ENCODE measurements at regions not wholly inside any gene's neighbourhood (a gene's known extent, or its start where the extent isn't known, plus 50 kb on each side); places are given as distances from the start of the nearest gene placed in this dataset.
A peak's percentile ranks its signal among the peaks of the same experiment; 100 is the strongest.
"Not testable (repeated sequence)": the region's sequence is repeated elsewhere in the genome, so short reads cannot be mapped to it uniquely, and the experiment has no call there.

DNA sequence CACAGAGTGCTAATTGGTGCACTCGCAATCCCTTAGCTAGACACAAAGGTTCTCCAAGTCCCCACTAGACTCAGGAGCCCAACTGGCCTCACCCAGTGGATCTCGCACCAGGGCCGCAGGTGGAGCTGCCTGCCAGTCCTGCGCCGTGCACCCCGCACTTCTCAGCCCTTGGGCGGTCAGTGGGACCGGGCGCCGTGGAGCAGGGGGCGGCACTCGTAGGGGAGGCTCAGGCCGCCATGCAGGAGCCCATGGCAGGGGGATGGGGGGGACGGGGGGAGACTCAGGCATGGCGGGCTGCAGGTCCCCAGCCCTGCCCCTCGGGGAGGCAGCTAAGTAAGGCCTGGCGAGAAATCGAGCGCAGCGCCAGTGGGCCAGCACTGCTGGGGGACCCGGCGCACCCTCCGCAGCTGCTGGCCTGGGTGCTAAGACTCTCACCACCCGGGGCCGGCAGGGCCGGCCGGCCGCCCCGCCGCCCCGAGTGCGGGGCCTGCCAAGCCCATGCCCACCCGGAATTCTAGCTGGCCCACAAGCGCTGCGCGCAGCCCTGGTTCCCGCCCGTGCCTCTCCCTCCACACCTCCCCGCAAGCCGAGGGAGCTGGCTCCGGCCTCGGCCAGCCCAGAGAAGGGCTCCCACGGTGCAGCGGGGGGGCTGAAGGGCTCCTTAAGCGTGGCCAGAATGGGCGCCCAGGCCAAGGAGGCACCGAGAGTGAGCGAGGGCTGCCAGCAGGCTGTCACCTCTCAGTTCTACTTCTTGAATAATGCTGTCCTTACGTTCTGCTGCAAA is 258.2 kb downstream of the GALC start:
- not testable (repeated sequence) for DNase-seq (ENCODE audit: low read depth in 4 of 4, low spot score in 2 of 4)

DNA sequence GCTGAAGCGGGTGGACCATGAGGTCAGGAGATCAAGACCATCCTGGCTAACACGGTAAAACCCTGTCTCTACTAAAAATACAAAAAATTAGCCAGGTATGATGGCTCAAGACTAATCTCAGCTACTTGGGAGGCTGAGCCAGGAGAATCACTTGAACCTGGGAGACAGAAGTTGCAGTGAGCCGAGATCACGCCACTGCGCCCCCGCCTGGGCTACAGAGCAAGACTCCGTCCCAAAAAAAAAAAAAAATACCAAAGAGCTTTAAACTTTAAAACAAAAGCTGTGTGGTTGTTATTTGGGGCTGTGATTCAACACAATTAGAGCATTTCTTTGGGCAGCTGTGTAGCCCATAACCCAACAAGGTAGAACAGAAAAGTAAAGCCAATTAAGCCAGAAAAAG is 259.9 kb downstream of the GALC start:
- not testable (repeated sequence) for DNase-seq (ENCODE audit: low read depth in 4 of 4, low spot score in 2 of 4)

DNA sequence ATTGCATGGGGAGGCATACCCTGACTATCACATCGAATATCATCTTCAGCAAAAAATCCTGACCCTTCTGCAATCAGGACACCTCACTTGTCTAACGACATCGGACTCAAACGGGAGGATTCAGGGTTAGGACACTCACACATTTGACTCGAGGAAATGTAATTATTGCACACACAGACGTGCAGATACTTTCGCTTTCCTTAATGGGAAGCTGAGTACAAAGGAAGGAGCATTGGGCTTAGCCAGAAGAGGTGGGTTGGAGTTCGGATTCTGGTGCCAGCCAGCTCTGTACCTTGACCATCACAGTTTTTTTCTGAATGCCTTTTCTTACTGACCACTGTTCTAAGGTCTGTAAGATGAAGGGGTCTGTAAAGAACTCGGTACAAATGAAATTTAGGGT is 260.4 kb downstream of the GALC start:
- DNase-seq (ENCODE audit: low read depth in 4 of 4, low spot score in 2 of 4): no peak

DNA sequence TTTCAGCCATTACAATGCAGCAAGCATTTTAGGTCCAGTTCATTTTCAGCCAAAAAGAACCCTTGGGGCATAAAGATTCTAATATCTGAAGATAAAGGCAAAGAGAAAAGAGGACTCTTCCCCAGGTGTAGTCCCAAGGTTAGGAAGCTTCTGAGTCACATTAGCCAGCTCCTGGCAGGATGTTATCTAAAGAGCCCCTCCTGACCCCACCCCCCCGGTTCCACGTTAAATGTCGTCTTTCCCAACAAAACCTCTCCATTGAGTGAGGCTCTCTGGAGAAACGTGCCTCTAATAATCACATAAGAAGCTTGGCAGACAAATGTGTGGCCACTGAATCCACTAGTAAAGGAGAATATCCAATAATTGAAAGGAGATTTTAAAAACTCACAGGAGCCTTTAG is 267.7 kb downstream of the GALC start:
- DNase-seq (ENCODE audit: low read depth in 4 of 4, low spot score in 2 of 4): no peak

DNA sequence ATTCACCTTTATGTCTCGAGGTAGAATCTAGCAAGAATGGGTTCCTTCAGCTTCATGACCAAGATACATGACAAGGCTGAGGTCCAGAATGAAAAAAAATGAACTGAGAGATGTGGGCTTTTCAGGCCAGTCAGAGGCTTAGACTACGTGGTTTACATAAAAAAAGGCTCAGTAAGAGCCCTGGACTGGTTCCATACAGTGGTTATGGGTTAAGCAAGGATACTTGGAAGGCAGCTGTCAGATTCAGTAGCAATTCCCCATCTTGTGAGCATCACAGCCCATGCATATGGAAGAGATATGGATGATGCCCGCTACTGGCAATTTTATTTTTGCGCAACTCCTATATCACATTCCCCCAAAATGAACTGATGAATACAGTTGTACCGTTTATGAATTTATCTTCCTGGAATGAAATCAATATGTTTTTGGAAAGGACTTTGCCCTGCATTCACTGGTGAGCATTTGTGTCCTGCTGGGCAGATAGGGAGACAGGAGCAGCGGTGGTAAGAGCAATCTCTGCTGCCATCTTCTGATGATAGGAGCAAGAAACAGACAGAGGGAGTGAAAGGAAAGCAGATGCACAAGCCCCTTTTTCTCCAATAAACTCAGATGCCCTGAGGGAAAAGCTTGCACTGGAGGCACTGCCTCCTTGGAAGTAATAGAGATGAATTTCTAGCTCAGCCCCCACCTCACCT is 280.4 kb downstream of the GALC start:
- no peak for DNase-seq (ENCODE audit: low read depth in 4 of 4, low spot score in 2 of 4)

DNA sequence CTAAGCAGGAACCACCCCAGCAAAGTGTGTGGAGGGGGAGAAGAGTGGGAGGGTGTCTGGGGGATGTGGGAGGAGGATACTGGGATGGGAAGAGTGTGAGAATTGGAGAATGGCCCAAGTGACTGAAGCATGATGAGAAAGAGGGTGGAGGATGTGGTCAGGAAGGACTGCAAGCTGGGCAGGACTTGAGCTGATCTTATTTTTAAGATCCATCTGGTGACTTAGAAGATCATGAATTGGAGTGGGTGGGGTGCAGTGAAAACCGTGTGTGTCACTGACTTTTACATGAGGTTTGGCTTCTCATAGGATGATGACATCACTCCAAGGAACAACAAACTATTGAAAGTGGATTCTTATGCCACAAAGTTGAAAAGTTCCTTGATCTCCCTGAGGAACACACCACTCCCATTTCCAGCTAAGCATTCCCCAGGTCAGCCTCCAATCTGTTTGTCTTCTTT is 287.5 kb downstream of the GALC start:
- DNase-seq (ENCODE audit: low read depth in 4 of 4, low spot score in 2 of 4): no peak

DNA sequence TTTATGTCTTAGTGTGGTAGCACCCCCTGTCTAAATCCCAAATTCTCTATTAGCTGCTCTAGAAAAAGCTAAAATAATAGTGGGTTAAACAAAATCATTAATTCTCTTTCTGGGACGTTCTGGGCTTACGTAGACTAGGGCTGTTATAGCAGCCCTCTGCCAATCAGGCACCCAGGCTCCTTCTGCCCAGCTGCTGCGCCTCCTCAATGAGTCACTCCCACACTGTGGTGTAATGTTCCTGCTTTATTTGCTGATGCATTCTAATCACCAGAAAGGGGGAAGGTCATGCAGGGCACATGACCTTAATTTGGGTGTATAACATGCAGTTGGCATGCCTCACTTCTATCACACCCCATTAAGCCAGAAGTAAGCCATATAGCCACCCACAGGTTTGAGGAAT is 294.5 kb downstream of the GALC start:
- DNase-seq (ENCODE audit: low read depth in 4 of 4, low spot score in 2 of 4): no peak

DNA sequence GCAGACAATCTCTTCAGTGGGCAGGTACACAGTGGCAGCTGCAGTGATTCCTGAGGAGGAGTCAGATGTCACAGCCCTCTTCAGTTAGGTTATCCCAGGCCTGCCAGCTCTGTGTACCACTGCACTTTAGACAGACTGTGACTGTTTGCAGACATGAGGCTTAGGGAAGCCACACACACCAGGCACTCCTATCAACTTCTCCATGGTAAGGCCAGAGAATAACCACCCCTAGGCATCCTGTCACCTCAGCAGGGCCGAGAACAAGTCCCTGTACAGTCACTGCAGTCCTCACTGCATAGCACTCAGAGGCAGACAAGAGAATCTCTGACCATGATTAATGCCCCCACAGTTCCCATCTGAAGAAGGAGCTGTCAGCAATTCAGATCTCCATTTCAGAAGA is 296.5 kb downstream of the GALC start:
- DNase-seq (ENCODE audit: low read depth in 4 of 4, low spot score in 2 of 4): no peak

DNA sequence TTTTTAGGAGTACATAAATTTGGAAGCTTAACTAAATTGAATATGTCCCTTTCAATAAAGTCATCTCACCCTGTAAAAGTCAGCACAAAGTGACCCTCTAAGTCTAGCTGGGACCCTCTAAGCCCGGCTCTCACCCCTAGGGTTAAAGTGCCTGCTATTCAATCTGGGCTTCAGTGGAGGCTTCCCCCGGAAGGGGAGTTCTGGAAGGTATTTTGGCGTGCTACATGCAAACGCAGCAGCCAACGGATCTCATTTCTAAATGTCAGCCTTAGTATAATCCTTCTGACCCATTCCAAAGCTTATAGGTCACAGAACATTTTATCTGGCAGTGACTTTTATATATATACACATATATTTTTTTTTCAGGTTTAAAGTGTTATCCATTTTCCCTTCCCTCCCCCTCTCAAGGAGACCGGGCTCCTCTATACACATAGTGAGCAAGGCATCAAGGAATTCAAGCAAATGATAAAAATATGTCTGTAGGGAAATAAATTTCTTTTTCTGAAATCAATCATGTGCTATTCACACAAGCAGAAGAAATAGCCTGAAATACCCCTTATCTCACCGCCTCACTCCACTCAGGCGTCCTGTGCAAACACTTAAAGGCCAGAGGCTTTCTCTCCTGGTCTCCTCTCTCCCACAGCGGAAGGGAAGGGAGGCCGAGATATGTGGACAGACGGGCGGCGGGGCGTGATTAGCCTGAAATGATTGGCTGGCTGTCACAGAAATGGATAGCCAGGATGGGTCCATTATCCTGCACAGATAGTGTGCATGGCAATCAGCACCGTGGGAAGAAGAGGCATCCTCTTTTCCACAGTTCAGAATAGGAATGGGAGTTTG is 301.7 kb downstream of the GALC start:
- DNase-seq (ENCODE audit: low read depth in 4 of 4, low spot score in 2 of 4): no peak

DNA sequence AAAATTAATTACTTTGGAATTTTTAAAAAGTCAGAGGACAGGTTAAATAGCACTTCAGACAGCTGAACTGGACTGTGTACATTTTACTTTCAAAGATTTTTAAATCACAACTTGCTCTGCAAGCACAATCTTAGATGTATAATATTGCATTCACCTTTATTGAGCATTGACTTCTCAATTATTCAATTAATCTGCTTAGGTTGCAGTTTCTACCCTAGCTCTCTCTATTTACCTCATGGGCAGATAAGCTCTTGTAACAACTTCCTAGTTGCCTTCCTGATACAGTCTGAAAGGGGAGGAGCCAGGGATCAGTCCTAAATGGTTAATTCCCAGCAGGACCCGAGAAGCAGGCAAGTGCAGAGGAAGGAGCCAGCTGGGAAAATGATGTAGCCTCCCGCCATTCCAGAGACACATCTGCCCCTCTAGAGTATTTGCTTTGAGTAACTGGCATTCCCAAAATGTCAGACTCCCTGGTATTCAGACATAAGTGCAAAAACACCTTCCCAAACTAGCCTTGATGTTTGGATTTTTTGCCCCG is 302.8 kb downstream of the GALC start:
- no peak for DNase-seq (ENCODE audit: low read depth in 4 of 4, low spot score in 2 of 4)

DNA sequence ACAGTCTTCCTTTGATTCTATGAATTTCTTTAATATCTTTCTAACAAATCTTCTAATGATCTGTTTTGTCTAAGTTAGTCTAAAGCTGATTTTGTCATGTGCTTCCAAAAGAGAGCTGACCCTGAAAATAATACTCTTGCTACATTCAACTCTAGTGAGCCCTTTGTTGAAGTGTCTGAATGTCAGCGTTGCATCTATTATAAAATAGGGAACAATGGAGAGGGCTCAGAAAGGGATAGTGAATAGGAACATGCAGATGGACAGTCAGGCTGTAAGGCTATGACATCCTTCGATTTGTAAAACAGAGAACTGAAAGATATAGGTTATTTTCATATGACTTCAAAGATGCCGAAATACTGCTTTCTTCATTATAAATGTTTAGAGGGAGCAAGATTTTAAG is 304.5 kb downstream of the GALC start:
- no peak for DNase-seq (ENCODE audit: low read depth in 4 of 4, low spot score in 2 of 4)

DNA sequence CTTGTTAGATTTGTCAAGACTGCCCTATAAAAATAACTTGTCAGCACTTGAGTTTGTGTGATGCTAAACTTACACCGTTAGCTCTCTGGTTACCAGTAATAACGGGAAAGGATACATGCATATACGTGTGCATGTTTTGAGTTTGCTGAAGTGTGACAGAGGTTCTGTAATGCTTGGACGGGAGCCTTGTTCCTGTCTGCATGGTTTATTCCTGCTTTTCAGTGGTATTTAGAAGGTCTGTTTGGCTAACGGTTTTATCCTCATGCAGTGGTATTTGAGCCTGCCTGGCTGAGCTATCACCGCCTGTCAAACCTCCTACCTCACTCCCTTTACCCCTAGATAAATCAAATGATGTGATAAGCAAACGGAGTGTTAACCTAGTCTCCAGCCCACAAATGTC is 305.6 kb downstream of the GALC start:
- peak; percentile 37 to 59 (median 46) for DNase-seq (ENCODE audit: low read depth in 4 of 4, low spot score in 2 of 4)

DNA sequence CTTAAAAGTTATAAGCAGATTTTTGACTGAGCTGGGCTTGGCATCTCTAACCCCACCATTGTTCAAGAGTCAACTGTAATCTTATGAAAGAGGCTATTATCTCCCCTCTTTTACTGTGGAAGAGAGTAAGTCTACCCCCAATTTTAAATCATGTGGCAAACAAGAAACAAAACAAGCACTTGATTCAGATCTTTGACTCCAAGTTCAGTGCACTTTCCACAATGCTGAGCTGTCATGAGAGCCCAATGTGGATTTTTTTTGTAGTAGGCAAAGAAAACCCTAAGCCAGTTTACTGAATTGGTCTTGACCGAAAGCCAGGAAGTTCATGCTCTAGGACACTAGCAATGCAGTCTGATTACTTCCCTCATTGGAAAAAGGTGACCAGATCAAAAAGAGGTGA is 306.2 kb downstream of the GALC start:
- no peak for DNase-seq (ENCODE audit: low read depth in 4 of 4, low spot score in 2 of 4)

DNA sequence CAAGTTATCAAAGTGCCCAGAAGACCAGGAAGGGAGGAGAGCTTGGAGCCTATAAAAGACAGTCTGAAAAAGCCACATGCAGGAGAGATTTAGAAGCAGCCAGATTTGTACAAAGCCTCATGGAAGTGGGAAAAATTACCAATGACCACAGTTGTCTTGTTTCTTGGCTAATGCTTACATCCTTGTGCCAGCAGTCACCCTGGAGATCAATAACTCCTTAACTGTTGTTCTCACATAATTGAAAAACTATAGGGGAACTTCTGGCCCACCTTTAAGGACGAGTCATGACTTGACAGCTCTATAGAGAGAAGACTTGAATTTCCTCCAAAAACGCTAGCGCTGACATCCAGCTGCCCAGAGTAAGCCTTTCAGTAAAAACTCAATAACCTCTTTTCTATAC is 313.1 kb downstream of the GALC start:
- no peak for DNase-seq (ENCODE audit: low read depth in 4 of 4, low spot score in 2 of 4)

DNA sequence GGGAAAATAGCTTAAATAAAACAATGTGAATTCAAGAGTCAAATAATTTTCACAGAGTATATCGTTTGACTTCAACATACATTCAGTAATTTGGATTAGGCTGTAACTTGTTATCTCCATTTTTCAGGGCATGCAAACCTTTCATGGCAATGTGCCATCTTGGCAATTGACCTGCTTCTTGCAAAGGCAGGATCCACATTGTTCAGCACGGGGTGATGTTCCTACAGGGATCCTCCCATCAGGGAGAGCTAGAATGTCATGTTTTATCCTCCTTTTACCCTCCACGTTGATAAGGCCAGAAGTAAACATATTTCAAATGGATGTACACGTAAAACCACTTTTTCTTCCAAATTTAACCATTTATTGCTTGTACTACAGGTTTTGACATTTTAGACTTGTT is 314.4 kb downstream of the GALC start:
- no peak for DNase-seq (ENCODE audit: low read depth in 4 of 4, low spot score in 2 of 4)

DNA sequence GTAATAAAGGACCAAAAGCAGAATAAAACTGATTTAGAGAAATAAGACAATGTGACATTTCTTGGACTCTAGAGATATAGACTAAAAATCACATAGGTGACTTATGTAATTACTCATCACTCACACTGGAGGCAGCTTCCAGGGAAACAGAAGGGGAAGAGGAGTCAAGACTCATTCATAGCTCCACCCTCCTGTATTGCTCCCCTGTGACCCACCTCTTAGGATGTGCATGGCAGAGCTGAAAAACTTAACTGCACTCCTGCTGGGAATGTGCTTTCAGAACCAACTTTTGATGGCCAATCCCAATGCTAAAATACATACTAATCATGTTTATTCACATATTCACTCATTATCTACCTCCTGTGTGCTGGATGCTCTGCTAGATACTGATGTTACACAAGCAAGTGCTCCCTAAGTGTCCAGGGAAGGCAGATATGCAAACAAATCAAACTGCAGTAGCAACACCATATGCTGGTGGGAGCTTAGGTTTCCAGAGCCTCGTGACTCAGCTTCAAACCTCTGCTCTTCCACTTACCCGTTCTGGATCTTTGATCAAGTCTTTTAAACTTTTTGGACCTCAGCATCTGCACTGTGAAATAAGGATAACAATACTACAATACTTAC is 316.1 kb downstream of the GALC start:
- DNase-seq (ENCODE audit: low read depth in 4 of 4, low spot score in 2 of 4): no peak

DNA sequence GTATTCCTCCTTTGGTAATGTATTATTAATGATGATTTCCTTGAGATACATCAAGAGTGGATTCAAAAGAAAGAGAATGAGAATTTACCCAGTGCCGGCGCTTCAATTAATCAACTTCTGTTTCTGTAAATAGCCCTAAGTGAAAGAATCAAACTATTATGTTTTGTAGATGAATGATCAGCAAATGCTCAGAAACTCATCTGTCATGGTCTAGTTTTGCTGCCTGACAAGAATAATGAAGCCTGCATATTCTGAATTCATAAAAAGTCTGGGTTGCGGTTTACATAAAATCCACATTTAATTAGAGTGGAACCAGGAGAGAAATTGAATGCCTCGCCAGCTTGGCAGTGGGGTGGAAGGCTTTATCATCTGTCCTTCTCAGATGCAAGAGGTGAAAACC is 325.3 kb downstream of the GALC start:
- DNase-seq (ENCODE audit: low read depth in 4 of 4, low spot score in 2 of 4): no peak

DNA sequence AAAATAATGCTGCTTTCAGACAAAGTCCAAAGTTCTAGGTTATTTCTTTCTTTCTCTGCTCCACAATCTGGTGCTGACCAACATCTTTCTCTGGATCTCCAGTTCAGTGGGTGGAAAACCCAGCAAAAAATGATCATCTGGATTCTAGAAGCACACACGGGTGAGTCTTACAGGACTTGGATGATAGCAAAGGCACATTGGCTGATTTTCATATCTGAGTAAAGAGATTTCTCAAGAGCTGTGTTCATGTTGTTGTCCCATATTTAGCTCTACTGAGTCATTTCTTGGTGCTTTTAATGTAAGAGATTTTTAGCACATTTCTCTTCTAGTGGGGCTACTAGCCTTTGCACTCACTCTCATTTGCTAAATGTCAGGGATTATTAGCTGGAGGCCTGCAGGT is 336.7 kb downstream of the GALC start:
- DNase-seq (ENCODE audit: low read depth in 4 of 4, low spot score in 2 of 4): no peak

DNA sequence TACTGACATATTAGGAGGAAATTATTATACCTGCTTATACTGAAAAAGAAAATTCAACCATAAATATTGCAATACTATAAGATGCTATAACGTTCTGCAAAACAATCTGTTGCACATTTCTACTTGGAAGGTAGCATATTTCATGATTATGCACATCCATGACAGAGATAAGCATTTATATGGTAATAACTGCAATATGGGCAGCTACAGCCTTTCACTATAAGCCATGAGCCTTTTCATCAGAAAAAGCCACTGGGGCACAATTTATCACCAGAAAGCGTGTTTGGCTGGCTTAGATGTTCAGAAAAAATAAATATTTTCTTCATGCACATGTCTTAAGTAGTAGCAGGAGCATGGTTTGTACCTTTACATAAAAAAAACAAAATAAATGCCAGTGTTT is 340.7 kb downstream of the GALC start:
- DNase-seq (ENCODE audit: low read depth in 4 of 4, low spot score in 2 of 4): no peak

DNA sequence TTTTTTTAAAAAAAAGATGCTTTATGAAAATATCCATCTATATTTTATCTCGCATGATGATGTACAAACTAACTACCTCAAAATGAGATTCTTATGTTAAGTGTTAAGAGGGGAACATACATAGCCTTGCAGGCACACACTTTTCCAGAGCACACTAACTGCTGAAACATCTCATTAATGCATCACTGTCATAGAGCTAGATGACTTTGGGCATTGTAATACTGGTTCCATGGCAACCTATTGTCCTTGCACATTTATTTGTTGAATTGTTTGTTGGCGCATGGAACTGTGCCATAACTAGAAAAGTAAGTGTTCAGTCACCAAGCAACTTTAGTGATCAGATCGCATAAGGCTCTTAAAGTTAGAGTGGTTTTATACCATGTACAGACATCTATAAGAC is 348.3 kb downstream of the GALC start:
- DNase-seq (ENCODE audit: low read depth in 4 of 4, low spot score in 2 of 4): no peak

DNA sequence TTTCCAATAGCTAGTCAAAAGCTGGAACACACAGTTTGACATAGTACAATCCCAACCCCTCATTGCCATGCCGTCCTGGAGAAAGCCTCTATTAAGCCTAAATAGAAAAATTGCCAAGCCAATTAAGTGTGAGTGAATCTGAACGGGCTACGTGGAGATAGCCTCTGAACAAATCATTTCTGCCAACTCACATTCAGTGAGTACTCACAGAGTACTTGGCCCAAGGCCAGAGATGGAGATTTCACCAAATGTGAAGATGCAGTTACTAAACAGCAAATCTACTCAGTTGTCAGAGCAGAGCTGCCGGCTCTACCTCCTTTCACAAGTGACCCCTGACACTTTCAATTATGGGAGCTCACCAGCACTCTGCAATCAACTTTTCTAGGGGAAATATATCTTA is 350.0 kb downstream of the GALC start:
- no peak for DNase-seq (ENCODE audit: low read depth in 4 of 4, low spot score in 2 of 4)

All from left renal cortex interstitium (tissue), 4 donors.